Islet precursor cell (in vitro differentiated cells): ENCODE measurements at regions not wholly inside any gene's neighbourhood (a gene's known extent, or its start where the extent isn't known, plus 50 kb on each side); places are given as distances from the start of the nearest gene placed in this dataset.
"Not testable (repeated sequence)": the region's sequence is repeated elsewhere in the genome, so short reads cannot be mapped to it uniquely, and the experiment has no call there.

ENCODE experiments used
- DNase-seq: peaks from one replicate; pipeline ENCODE4 v3.0.0-alpha.2; 2018

DNA sequence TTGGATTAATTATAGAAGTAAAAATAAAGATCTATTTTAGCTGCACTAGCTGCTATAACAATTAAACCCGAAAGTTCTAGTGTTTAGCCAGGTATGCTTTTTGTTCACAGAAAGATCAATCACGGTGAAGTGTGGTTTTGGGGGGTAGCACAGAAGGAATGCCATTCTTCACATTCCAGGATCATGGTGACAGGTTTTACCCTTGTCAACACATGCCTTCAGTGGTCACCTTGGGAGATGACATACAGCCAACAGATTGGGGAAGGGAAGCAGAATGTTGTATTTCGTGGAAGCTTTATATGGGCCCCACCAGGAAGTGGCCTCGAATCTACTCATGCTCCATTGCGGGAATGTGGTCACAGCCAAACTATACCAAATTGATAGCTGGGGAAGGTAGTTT is 753.6 kb downstream of the RAPGEF2 start:
- peak; percentile 68 for DNase-seq

DNA sequence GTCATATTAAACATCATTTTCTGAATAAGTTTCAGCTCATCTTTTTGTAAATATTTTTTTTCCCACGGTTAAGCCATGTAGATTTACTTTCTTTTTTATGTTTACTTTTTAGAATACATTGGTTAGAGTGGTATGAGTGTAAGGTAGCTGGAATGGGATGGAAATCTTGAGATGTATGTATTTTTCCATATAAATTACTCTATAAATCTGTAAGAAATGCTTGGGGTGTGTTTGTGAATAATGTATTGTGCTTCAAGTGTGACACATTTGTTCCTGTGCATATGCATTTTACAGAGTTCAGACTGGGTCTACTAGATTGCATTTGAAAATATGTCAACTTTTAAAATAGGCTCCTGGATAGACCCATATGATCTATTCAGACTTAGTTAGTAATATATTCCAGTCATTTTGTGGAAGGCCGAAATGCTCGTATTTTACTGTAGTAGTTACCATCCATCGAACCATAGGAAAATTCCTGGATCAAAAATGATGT is 756.8 kb downstream of the RAPGEF2 start:
- DNase-seq = no peak

DNA sequence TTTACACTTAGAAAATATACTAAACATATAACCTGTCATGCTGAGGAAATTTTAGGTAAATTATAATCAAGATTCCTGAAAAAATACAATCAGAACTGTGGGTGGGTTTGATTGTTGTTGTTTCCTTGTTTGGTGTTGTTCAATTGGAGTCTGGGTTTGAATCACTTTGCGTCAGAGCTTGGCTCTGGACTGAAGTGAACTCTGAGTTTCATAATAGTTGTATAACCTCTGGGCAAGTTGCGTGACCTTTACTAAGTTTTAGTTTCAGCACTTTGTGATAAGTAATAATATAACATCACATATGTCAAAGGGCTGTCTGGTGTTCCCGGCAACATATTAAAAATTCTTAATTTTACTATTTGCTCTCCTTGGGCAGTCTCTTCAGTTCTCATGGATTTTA is 758.1 kb downstream of the RAPGEF2 start:
- DNase-seq = no peak

DNA sequence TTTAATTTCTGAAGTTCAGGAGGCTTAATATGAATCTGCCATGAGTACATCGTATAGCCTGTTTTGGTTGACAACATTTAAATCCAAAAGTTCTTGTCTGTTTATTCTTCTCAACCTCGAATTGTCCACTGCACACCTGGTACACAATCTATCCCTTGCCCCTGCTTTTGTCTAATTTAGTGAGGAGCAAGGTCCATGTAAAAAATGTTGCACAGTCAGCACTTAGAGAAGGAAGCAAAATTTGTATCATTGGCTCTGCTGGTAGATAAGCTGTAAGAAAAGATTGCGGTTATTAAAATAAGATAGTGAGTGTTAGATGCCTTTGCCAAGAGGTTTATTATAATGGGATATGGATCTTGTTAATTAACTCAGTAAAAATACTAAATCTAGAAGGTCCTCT is 761.5 kb downstream of the RAPGEF2 start:
- DNase-seq = no peak

DNA sequence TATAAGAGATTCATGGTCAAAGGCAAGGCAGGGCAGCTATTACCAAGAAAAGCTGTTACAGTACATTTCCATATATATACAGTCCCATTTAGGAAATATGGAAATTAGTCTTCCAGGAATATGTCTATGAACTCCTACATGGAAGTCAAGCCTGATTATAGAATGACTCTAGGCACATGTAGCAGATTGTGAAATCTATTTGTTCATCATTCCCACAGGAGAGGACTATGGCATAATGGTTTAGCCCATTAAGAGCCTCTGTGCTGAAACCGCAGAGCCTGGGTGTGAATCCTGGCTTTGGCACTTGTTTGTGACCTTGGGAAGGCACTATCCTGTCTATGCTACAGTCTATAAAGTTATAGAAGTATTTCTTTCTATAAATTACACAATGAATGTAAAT is 764.8 kb downstream of the RAPGEF2 start:
- no peak for DNase-seq

DNA sequence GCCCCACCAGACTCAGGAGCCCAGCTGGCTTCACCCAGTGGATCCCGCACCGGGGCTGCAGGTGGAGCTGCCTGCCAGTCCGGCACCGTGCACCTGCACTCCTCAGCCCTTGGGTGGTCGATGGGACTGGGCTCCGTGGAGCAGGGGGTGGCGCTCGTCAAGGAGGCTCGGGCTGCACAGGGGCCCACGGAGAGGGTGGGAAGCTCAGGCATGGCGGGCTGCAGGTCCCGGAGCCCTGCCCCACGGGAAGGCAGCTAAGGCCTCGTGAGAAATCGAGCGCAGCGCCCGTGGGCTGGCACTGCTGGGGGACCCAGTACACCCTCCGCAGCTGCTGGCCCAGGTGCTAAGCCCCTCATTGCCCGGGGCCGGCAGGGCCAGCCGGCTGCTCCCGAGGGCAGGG is 766.1 kb downstream of the RAPGEF2 start:
- DNase-seq = not testable (repeated sequence)

DNA sequence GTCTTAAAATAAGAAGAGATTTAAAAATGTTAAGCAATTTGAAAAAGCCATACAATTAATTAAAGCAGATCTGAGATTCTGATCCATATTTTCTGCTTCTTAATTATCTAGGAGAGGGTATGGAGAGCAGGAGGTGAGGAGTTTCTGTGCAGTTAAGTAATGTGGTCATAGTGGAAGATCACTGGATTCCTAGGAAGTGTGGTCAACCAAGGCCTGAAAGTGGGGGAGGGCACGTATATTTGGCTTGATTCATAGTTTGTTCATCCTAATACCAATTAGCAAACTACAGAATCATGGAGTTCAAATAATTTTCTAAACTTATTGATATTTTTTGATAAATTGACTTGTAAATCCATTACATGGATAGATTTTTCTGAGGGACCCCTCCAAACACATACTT is 768.3 kb downstream of the RAPGEF2 start:
- DNase-seq = no peak

DNA sequence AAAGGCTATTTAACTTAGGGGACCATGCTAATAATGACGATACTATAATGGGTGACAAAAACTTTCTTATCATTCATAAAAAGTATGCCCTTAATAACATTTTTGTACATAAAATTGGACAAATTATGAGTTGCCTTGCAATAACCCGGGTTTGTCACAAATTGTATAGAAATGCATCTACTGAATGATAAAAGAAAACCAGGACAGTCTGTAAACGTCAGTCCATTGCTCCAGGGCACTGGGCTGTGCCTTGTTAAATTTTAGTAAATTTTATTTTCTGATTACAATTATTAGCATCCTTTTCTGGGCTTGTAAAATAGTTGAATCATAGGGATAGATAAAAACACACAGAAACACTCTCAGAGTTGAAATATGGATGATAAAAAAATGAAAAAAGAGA is 778.3 kb downstream of the RAPGEF2 start:
- no peak for DNase-seq

DNA sequence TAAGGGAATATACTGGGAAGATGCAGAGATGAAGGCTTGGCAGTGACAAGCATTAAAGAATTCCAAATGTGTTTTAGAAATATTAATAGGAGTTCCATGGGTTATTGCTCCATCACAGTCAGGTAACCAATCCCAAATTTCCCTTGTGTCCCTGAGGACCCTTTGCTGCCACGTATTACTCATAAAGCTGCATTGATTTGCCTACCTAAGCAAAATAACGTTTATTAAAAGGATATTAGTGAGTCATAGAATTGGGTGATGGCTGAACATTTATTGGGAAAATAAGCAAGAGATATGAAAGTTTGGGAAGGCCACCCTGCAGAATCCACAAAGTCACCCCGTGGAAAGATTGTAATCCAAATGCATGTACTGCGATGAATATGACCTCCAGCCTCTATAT is 782.1 kb downstream of the RAPGEF2 start:
- no peak for DNase-seq

DNA sequence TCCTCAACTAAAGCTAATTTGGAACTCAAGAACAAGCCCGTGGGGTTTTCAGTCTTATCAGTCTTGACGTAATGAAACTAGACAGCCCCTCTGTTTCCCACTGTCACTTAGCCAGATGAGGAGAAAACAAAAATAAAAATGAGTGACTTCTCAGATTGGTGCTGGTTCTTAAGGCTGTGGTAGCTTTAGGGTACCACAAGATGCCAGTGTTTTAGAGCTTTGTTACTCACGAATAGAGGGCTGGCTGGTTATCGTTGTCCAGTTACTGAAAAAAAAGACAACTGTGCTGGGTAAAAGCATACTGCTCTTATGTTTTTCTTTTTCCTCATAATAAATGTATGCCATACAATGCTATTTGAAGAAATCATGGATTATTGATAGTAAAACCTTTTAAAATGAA is 796.7 kb downstream of the RAPGEF2 start:
- no peak for DNase-seq

DNA sequence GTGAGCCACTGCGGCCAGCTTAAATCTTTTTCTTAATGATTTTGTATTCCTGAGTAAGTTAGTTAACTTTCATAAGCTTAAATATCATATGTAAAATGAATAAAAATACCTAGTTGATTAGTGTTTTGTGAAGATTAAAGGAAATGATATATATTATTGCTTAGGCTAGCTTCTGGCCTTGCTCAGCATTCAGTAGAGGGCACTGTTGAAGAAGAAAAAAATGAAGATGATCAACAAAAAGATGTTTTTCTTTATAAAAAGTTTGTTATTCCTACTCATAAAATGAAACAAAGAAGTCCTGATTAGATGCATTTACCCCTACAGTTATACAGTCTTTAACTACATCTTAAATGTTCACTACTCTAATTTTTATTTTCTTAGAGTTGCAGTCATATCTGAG is 797.7 kb downstream of the RAPGEF2 start:
- no peak for DNase-seq

DNA sequence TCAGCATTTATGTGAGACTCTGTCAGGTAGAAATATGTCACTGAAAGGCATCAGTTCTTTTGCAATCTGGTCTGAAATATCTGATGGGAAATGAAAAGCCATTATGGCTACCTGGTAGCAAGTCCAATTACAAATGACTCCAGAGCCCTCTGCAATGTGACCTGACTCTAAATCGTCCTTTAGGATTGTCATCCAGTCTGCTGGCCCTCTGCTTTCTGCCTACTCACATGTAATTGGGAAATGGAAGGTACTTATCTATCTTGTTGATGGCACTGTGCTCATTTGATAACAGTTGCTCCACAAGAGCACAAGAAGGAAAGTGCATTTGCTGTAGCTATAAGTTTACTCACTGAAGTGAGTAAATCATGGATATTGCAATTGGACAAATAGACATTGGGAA is 799.8 kb downstream of the RAPGEF2 start:
- DNase-seq = no peak

DNA sequence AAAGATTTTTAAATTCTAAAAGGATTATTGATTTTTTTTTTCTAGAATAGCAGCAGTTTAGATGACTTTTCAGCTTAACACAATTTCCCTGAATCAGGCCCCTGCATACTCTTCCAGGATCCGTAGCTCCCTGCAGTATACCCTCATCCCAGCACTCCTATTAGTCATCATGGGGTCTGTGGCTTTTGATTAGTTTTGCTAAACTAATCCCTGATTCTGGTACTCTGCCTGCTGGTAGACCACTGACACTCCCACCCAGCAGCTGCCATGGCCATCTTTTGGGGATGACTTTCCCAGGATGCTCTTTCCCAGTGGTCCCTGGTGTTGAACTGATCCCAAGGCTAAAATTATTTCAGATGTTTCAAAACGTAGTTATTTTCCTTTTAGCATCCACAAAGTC is 802.0 kb downstream of the RAPGEF2 start:
- DNase-seq = no peak

DNA sequence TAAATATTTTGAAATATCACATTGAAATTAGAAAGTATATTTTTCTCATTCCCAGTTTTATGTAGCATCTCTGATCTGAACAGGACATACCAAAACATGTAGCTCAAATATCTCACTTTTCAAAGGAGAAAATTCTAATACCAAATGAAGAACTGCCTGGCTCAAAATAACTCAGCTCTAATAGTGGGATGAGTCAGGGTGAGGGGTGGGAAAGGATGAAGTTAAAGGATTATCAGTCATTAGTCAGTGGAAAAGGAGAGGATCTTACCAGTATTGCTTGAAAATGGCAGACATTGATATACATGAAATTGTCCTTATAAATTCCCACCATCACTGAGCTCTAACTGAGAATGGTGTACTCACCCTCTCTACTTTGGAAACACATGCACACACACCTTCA is 803.2 kb downstream of the RAPGEF2 start:
- no peak for DNase-seq

DNA sequence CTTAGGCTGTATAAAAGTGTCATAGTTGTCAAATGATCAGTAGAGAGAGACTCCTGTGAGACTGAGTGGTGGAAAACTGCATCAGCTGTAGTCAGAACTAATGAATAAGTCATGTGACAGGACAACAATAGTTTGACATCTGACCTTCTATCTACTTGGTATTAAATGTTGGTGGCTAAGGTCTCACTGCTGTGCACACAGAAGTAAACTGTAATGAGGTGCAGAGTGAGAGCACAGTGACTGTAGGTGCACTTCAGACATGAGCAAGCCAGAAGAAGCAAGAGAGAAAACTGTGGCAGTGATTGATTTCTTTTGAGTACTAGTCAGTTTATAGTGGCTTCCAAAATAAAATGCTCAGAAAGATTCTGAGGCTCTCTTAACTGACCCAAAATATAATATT is 803.6 kb downstream of the RAPGEF2 start:
- no peak for DNase-seq

DNA sequence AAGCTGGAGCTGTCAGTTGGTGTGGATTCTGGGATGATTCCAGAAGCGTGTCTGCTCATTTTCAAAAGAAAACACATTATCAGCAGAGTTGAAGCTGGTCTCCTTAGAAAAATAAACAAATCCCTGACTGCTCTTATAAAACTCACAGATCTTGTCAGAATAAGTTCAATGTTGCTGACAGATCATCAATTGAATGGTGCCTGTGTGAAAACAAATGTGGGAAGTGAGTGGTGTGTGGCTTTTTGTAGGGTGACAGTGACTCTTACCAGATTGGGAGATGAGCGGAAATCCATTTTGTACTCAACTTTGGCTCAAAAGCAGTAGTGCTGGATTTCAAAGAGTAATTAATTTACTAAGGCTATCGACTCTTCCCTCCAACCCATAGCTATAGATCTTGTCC is 807.8 kb downstream of the RAPGEF2 start:
- DNase-seq = no peak

DNA sequence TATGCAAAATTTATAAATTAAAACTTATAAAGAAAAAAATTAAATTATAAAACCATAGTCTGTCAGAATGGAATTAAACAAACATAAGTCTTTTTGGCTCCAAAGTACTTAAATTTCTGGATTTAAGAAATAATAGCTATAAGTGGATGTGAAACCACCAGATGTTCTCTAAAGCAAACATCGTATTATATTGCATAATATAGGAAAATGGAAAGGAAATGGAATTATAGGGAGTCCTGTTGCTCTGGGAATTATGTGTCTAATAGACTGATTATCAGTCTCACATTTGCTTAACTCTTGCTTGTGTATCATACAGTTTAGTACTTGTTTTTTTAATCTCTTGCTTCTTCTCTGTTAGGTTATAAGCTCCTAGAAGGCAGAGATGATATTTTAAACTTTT is 819.2 kb downstream of the RAPGEF2 start:
- no peak for DNase-seq

DNA sequence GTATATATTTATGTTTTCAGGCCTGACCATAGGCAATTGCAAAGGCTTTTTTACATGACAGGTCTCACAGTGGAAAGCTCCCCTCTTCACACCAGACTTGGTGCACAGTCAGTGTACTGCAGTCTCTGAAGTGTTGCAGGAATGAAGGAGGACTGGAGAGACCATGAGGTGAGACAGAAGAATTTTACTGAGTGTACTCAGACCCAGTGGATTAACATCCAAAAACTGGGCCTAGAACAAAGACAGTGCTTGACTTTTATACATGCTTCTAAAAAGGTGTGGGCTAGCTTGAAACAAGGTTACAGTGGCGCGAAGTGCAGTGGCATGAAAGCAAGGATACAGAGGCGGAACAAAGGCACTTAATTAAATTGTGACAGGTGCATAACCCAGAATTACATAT is 822.9 kb downstream of the RAPGEF2 start:
- DNase-seq = no peak

DNA sequence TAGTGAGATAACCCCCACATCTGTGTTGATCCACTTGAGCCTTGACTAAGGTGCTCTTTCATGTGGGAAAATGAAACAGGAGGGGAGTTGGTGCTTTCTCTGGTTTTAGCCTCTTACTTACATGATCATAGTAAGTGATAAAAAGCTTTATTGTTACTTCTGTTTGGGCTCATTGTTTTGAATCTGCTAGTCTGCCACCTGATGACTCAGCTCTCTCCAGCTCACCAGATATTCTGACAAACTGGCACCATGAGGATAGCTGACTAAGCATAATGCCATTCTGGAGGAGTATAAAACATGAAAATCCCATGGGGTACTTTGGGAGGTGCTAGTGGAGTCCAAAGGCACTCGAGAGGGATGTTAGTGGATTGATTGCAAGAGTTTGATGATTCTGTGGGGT is 824.0 kb downstream of the RAPGEF2 start:
- no peak for DNase-seq

DNA sequence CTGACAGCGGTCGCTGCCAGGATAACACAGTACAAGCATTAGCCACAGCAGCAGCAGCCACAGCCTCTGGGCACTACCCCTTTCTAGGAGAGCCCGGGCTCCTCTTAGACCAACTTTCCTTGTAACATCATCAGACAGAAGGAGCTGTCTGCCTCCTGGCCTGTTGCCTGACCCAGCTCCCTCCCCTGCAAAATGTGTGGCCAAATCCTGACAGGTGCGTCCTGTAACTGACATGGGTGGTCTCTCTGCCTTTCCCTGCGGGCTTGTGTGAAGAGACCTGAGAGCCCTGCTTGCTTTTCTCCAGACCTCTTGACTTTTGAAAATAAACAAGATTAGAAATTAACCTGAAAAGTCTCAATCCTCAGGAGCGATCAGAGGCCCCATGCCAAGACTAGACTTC is 824.9 kb downstream of the RAPGEF2 start:
- no peak for DNase-seq

DNA sequence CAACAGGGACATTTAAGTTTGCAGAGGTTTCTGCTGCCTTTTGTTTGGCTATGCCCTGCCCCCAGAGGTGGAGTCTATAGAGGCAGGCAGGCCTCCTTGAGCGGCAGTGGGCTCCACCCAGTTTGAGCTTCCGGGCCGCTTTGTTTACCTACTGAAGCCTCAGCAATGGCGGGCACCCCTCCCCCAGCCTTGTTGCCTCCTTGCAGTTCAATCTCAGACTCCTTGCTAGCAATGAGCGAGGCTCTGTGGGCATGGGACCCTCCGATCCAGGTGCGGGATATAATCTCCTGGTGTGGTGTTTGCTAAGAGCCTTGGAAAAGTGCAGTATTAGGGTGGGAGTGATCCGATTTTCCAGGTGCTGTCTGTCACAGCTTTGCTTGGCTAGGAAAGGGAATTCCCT is 831.7 kb downstream of the RAPGEF2 start:
- not testable (repeated sequence) for DNase-seq

DNA sequence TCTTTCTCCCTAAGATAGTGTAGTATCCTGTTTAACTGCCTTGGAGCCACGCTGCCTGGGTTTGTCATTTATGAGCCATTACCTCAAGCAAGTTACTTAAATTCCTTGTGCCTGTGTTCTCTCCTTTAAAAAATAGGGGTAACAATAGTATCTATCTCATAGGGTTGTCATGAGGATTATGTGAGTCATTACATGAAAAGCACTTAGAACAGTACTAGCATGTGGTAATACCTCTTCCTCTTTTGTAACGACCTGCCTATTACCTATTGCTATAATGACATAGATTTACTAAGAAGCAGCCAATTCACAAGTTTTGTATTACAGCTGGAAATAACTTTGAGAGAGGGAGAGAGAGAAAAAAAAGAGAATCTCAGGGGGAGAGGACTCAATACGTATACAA is 834.7 kb downstream of the RAPGEF2 start:
- no peak for DNase-seq

DNA sequence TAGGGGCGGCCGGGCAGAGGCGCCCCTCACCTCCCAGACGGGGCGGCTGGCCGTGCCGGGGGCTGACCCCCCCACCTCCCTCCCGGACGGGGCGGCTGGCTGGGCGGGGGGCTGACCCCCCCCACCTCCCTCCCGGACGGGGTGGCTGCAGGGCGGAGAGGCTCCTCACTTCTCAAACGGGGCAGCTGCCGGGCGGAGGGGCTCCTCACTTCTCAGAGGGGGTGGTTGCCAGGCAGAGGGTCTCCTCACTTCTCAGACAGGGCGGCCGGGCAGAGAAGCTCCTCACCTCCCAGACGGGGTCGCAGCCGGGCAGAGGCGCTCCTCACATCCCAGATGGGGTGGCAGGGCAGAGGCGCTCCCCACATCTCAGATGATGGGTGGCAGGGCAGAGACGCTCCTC is 836.8 kb downstream of the RAPGEF2 start:
- not testable (repeated sequence) for DNase-seq

DNA sequence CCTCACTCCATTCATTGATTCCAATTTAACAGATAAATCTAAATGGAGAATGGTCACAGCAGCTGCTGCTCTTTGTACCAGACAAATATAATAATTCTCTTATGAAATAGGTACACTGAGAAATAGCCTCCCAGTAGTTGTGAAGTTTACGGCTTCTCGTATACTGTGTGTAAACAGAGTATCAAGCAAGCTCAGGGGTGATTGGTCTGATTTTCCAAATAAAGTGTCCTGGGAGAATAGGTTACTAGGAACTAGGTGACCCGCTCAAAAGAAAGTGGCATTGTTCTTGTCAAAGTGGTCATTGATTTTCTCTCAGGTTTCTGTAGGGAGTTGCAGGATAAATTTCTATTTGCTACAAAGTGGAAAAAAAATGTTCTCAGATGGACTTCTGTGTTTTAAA is 838.2 kb downstream of the RAPGEF2 start:
- DNase-seq = no peak

DNA sequence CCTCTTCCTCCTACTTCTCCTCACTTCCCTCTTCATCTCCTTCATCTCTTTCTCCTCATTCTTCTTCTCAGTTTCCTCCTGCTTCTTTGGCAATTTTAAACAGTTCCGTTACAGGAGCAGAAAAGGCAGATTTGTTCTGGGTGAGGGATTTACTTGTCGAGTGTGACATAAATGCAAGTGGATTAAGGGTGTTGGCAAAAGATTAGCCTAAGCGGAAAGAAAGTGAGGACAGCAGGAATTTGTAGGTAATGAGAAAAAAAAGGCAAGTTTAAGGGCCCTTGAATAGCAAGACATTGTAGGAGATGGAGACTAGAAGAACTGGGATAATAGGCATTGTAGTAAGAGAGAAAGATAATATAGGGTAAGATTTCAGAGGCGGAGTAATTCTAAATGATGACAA is 841.6 kb downstream of the RAPGEF2 start:
- DNase-seq = no peak

DNA sequence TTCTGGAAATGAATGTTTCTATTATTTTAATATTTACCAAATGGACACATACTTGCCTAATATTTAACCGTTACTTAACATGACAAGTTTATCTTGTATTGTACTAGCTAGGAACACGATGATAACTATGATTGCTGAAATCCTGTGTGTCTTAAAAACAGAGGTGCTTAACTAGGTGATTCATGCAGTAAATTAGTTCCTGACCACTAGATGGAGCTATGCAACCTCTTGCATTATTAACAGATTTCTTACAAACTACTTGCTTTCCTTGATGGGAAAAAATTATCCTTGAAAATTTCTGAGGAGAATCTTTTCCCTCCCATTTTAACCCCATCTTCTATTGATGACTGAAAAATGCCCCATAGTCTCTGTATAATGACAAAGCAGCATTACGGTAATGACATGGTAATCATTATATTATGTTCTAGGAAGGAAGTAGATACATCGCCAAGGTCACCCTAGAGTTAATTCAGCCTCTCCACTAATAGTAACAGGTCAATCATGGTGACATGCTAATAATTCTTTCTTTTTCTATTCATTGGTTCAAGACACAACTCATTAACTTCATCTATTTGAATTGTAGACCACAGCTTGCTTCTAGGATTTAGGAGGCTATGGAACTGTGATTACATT is 844.2 kb downstream of the RAPGEF2 start:
- no peak for DNase-seq
